ENCODE measurements at regions not wholly inside any gene's neighbourhood (a gene's known extent, or its start where the extent isn't known, plus 50 kb on each side); places are given as distances from the start of the nearest gene placed in this dataset.
"Not testable (repeated sequence)": the region's sequence is repeated elsewhere in the genome, so short reads cannot be mapped to it uniquely, and the experiment has no call there.

DNA sequence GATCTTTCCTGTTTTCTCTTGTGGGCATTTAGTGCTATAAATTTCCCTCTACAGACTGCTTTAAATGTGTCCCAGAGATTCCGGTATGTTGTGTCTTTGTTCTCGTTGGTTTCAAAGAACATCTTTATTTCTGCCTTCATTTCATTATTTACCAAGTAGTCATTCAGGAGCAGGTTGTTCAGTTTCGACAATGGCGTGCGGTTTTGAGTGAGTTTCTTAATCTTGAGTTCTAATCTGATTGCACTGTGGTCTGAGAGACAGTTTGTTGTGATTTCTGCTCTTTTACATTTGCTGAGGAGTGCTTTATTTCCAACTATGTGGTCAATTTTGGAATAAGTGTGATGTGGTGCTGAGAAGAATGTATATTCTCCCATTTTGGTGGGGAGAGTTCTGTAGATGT lies 535.7 kb upstream of the RGMB start:
- DNase-seq: not testable (repeated sequence)

DNA sequence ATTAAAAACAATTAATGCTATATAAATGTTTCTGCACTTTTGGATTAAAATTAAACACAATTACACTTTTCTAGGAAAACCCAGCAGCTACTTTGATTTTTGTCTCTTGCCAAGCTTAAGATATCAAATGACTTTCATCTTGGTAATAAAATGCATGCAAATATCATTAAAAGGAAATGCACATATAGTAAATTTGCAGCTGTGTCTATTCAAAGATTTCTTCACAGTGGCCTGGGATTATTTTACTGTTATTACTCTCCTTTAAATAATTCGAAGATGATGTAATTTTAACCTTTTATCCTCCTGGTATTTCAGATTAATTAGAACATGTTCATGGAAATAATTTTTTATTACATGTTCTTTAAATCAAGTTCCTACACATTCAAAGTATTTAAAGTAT lies 529.5 kb upstream of the RGMB start:
- DNase-seq: no peak

DNA sequence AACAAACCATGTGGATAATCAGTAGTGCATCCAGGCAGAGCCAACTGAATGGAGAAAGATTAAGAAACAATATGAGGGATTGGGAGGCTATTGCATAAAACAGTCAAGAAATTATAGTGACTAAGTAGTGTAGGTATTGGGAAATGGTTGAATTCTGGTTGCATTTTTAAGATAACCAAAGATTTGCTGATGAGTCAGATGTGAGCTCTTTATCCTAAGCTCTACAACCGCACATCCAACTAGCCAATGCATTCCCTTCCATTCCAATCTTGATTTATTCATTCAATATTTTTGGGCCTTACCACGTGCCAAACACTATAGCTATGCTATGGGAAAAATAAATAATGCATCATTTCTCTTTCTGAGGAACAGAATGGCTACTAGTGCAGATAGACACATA lies 524.5 kb upstream of the RGMB start:
- DNase-seq: no peak

DNA sequence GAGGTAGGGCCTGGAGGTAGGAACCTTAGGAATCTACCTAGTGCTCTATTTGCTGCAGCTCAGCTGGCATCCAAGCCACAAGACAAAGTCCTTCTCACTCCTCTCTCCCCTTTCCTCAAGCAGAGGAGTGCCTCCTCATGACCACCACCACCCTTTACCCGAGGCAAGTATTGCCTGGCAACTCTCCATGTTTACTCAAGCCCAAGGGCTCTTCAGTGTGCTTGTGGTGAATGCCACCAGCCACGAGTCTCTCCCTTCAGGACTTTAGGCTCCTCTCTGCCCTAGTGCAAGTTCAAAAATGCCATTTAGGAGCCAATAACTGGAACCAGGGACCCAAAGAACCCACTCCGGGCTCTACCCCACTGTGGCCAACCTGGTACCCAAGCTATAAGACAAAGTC lies 514.5 kb upstream of the RGMB start:
- DNase-seq: no peak

DNA sequence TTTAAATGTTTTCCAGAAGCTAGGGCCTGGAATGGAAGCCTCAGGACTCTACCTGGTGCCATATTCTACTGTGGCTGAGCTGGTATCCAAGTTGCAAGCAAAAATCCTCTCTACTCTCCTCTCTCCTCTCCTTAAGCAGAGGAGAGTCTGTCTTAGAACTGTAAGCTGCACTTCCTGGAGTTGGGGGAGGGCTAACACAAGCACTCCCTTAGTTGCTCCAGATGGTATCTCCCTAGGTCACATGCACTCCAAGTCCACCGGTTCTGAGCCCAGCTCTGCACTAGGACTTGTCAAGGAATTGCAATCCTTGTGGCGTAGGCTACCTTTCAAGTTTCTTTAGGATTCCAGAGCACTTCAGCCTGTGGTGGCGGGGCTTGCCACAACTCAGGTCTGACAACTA lies 513.9 kb upstream of the RGMB start:
- no peak for DNase-seq

DNA sequence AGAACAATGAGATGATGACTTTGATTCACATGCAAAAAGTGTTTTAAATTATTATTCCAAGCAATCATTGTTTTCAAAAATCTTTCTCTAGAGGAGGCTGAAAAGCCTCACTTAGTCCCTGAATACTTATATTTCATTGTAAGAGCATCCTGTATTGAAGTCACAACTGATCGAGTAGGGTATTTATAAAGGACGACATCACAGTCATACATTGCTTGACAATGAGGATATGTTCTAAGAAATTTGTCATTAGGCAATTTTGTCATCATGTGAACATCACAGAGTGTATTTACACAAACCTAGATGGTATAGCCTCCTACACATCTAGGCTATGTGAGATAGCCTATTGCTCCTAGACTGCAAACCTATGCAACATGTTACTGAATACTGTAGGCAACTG lies 510.4 kb upstream of the RGMB start:
- DNase-seq: no peak

DNA sequence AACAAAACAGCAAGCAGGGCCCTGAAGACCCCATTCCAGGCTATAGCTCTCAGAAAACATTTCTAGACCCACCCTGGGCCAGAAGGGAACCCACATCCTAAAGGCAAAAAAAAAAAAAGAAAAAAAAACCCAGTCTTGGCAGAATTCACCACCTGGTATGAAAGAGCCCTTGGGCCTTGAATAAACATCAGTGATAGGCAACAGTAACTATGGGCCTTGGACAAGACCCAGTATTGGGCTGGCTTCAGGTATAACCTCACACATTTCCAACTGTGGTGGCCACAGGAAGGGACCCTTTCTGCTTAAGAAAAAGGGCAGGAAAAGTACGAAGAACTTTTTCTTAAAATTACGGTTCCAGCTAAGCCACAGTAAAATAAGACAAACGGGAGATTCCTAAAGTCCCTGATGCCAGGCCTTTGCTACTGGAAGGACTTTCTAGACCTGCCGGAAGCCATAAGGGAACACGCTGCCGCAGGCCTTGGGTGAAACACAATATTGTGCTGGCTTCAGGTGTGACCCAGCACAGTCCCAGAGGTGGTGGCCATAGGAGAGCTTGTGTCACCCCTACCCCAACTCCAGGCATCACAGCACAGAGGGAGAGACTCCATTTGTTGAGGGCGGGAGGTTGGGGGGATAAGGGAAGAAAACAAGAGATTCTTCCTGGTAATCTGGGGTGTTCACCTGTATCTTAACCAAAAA lies 505.2 kb upstream of the RGMB start:
- DNase-seq: no peak

DNA sequence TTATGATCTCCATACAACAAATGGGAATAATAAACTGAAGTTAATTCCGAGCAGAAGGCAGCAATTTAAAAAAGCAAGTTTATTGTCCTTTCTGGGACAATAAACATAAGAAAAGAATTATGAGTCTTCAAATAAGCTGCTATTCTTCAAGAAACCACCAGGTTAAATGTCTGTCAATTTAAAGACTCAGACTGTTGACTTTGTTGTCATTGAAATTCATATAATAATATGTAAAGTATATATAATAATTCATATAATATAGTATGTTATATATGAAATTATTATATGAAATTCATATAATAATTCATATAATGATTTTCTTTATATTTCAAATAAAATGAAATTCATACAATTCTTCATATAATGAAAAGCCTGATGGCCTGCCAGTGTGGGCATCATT lies 497.5 kb upstream of the RGMB start:
- DNase-seq: no peak

DNA sequence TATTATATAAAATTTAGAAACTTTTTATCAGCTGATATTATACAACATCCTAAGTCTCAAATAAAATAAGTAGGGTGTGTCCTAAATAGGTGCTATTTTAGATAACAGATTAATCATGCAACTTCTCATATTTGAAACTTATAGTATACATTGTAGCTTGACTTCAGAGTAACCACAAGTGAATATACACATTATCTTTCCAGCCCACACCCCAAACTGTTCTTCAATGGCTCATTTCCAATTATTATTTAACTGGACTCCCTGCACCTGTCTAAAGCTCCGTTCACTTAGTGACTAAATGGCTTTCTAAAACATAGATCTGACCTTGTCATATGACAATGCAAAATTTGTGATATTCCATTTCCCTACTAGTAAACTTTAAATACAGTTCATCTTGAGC lies 490.9 kb upstream of the RGMB start:
- no peak for DNase-seq

DNA sequence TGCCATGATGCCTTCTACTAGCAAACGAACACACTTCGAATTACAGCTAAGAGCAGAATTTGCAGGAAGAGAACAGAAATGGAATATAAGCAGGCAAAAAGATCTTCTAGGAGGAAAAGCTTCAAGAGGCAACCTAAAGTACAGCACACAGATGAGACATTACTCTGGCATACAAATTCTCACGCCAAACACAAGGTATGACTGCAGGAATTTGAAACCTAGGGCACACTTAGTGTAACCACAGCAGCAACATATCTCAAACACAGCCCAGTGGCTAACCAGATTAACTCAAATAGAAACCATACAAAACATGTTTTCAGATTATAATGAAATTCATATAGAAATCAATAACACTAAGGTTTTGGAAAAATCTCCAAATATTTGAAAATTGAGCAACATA lies 481.0 kb upstream of the RGMB start:
- no peak for DNase-seq

DNA sequence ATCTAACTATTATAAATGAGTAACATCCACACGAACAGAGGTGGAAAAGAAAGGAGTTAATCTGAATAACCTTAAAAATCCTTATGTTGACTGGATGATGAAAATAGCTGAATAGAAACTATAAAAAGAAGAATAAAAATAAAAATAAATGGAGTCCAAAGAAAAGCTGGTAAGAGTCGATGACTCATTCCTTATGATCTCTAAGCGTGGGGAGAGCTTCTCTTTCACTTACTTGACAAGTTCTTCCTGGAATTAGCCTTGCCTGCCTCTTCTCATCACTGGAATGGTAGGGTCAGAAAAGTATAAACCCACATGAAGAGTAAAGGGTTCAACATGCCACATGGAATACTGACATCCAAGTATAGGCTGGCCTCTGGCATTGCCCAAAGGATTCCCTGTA lies 477.0 kb upstream of the RGMB start:
- no peak for DNase-seq

DNA sequence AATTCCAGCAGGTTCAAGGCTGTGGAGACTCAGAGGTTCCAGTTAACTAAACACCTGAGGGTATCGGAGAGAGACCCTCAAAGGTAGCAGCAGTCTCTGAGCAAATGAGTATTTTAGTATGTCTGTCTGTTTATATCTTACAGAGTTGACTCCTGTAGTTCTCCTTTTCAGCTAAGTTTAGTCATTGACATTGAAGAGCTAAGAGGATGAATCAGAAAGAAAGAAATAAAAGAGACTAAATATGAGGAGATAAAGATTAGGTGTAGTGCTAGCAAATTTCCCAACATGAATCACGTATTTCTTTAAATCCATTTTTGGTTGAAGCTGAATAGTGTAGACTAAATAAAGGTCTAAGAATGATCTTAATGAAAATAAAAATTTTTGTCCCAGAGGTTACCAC lies 474.0 kb upstream of the RGMB start:
- no peak for DNase-seq

DNA sequence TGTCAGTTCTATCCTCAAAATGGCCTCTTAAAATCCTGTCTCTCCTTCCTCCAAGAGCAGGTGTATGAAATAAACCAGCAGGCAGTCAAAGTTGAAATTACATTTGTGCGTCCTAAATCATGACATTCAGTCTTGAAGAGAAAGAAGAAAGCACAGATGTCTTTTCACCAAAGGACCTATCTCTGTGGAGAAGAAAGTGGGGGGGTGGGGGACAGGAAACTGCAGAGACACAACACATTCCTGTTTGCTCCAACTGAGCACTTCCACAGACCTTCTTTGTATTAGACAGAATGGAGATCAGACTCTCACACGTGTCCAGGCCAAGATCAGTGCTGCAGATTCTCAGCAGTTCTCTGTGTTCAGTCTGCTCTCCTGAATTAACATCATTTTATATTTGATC lies 471.9 kb upstream of the RGMB start:
- no peak for DNase-seq

DNA sequence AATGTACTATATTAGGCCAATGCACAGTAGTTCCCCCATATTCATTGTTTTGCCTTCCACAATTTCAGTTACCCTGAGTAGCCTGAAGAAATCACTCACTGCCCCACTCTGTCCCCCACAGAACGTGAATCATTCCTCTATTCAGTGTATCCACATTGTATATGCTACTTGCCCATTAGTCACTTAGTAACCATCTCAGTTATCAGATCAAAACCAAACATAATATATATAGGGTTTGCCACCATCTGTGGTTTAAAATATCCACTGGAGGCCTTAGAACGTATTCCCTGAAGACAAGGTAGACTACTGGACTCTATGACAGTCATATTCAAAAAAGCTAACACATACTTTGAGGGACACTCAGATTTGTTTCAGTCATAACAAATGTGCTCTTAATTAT lies 465.7 kb upstream of the RGMB start:
- no peak for DNase-seq

DNA sequence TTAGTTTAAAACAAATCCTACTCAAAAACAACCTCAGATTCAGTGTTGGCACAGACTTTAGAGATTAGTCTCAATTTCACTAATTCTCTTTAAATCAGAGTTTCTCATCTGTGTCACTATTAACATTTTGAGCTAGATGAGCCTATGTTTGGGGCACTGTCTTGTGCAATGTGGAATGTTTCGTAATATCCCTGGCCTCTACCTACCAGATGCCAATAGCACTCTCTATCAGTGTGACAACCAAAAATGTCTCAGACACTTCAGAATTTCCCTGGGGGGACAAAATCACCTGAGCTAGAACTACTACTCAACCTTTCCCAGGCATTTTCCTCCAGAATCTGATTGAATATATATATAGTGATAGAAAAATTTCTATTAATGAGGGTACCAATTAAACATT lies 465.2 kb upstream of the RGMB start:
- no peak for DNase-seq

DNA sequence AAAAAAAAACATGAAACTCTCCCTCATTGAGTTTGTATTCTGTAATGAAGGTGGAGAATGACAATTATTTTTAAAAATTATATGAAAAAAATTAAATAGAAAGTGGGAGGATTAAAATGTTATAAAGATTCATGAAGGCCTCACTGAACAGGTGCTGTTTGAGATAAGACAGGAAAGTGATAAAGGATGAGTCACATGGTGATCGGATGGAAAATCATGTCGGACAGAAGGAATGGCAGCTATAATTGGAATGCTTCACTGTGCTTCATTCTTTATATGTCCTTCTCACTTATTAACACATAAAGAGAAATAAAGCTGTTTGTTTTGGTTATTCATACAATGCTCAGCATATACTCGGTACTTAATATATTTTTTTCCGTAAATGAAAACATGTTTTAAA lies 464.5 kb upstream of the RGMB start:
- no peak for DNase-seq

DNA sequence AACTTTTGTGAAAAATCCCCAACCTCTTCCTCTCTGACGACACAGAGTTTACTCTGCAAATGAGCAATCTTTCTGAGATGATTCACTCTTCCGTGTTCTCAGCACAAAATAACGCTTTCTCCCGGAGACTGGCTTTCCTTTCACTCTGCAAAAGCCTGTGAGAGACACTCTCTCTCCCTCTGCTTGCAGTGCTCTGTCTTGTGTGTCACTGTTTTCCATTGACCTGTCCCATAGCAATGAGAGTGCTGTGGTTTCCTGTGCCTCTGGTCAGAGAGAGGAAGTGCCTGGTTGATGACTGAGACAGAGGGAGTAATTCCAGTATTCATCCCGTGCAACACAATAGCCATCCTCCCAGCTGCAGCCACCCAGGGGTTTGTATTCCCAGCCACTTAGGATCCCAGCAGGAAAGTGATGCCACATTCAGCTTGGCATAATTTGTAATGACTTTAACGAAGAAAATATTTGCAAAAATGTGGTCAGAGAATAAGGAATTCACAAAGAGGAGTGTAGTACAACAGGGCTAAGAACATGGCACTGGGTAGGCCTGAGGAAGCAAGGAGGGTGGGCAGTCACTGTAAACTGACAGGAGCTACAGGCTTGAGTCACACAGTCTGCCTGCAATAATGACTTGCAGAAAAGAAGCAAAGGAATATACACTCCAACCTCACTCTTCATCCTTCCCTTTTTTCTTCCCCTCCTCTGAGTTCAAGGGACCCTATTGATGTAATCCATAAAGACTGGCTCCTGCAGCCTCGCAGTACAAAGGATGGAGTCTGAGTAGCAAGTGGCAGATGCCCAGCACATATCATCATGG lies 463.5 kb upstream of the RGMB start:
- DNase-seq: peak; percentile 3 to 15

DNA sequence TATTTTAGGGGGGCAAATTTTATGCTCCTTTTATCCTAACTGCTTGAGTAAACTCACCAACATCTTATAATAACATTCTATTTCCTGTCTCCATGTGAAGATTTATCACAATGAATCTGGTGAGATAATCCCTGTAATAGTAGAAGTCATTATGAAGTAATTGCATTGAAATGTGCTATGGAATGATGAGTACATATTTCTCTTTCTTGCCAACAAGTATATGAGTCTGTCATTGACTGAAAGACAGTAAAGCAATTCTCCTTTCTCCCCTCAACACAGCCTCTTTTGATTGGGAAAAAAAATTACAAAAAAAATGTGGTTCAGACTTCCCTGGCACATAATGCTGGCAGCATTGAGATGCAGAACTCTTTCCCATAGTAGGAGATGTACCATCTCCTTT lies 459.2 kb upstream of the RGMB start:
- no peak for DNase-seq

DNA sequence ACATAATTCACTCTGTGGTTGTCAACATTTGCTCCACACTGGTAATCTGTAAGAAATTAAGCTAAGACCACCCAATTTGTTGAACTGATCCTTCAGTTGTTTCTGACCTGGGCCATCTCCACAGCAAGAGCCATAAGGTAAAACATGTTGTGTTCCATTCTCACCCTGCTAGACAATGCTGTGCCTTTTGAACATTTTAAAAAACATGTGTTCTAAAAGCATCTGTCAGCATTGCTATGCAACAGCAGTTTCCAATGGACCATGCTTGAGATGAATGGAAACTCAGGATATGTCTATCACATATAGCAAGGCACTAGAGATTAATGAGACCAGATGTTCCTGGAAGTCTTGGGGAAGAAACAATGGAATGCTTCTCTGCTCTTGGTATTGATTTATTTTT lies 455.1 kb upstream of the RGMB start:
- no peak for DNase-seq

DNA sequence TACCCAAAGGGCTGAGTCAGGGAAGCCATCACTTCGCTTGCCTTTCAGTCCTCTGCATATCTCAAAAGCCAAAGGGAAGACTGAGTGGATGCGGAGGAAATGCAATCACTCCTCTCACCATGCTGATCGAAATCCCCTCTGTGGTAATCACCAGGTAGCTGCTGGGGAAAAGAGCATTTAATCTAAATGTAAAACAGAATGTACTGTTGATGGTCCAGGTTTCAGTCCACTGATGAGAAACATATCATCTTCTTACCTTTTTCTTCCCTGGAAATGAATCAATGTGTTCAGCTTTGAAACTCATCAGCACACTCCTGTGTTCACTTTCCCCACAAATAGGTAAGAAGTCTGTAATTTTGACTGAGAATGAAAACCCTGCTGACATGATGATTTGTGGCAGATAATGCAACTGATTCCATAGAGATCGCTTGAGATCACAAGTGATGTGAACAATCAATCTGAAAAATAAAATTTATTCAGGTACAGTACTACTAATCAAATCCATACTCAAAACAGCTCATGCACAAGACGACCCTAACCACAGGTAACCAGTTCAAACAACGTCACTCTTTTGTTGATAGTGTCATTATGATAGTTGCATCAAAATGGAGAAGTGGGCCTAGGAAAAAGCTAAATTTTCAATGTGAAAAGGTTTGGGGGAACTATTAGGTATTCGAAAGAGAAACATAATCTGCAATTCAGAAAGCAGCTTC lies 454.0 kb upstream of the RGMB start:
- DNase-seq: no peak

DNA sequence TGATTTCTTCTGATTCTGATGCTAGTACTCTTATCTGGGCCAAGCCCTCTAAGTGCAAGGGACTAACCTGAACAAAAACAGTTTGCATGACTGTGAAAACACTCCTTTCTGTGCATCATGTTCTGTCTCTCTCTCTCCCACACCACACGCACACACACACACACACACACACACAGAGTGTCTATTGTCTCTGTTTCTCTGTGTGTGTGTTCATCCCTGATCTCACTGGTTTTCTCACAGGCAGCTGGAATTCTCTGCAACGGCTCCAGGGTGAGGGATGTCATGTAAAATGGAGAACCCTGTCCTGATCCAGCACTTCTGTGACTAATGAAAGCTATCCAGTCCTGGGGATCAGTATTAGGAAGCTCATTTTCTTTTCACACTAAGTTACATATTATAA lies 453.1 kb upstream of the RGMB start:
- no peak for DNase-seq

DNA sequence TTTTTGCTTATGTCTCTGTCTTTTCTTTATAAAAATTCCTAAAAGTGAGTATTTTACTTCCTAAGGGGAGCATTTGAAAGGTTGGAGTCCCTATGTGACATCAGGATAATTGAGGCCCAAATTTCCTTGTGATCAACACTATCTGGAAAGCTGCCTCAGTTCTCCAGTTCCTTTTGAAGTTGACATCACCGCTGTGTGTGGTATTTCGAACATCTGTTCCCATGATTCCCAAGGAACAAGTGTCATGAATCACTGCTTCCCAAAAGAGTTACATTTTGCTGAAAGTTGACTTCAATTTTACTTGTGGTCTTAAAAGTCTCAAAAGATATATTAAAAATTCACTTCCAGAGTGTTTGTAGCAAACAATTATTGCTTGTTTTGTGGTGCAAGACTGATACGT lies 452.1 kb upstream of the RGMB start:
- no peak for DNase-seq

DNA sequence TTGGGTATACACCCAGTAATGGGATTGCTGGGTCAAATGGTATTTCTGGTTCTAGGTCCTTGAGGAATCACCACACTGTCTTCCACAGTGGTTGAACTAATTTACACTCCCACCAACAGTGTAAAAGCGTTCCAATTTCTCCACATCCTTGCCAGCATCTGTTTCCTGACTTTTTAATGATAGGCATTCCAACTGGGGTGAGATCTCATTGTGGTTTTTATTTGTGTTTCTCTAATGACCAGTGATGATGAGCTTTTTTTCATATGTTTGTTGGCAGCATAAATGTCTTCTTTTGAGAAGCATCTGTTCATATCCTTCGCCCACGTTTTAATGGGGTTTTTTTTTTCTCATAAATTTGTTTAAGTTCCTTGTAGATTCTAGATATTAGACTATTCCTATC lies 448.3 kb upstream of the RGMB start:
- not testable (repeated sequence) for DNase-seq

DNA sequence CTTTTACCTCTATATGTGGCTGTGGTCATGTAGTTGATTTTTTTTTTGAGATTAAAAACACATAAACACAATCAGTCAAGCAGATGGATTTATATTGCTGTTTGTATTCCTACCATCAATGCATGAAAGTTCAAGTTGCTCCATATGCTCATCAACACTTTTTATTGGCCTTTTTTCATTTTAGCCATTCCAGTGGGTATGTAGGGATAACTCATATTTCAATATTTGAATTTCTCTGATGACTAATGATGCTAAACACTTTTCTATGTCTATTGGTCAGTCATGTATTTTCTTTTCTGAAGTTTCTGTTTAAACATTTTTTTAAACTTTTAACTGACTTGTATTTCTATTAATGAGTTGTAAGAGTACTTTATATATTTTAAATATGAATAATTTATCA lies 445.4 kb upstream of the RGMB start:
- no peak for DNase-seq

Measured in activated CD4-positive, alpha-beta T cell treated with anti-CD3 and anti-CD28 coated beads, Interleukin-2, amount 50 U/mL, for 48 hours (primary cell).